ENCODE measurements at regions not wholly inside any gene's neighbourhood (a gene's known extent, or its start where the extent isn't known, plus 50 kb on each side); places are given as distances from the start of the nearest gene placed in this dataset.

DNA sequence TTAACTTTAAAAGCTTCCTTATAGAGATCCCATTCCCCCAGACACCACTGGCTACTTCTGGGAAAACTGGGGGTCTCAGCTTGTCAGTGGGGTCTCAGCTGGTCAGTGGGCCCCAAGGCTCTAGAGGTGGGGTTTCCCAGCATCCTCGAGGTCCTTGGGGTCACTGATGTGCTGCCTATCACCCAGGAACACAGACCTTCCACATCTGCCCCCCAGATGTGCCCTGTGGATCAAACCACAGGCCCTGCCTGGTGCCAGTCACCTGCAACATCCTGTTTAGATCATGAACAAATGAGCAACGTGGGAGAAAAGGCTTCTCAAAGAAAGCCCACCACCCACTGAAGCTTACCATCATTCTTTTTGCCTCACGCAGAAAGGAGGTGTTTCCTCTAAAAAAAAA lies 165.6 kb upstream of the FSTL4 start:
- H3K4me3 ChIP-seq (replicated peaks in 1 of 3) = no peak overlapping the region
- H3K36me3 ChIP-seq = no peaks in the 10 kb centered on the region
- no peak overlapping the region for H3K27ac ChIP-seq
- no peaks in the 10 kb centered on the region for H3K27me3 ChIP-seq
- no peak for DNase-seq
- H3K9me3 ChIP-seq = no peaks in the 10 kb centered on the region
- WGBS, 2 donors = 75 to 77% methylated on average over 3 of the region's 3 CpGs
- TF ChIP-seq CTCF (IDR thresholded peaks at IDR 0.05) (no peak), POLR2A (IDR thresholded peaks at IDR 0.05) (no peak)
- intact Hi-C loops (cut with DNase I) = no loop called here
- H3K4me1 ChIP-seq = no peaks in the 10 kb centered on the region

DNA sequence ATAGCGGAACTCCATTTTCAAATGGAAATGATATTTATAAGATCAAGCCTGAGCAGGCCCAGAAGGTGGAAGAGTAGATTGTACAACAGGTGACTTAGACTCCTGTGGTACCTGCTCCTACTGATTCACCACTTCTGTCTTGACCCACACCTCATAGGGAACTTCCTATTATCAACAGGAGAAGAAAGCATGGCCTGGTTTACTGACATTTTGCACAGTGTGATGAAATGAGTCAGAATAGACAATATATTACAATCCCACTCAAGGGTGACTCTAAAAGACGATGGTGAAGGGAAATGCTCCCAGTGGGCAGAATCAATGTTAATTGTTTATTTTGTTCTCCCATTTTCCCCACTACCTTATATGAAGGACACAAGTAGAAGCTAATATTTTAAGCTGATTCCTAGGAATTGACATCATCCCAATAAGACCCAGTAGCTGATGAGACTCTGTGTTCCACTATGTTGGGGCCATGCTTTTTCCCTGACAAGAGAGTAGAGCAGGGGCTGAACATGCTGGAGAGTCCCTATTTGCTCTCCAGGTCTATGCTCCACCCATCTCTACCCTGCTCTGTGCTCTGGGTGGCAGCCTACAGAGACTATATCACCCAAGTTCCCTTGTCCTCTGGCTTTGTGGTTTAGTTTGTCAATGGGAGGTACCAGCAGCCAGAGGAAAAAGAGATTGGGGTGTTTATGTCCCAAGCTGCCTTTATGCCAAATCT lies 163.4 kb upstream of the FSTL4 start:
- intact Hi-C loops (cut with DNase I) = no loop called here
- Histone ChIP-seq H3K4me1 (no peaks in the 10 kb centered on the region), H3K27me3 (no peaks in the 10 kb centered on the region), H3K9me3 (no peaks in the 10 kb centered on the region), H3K36me3 (no peaks in the 10 kb centered on the region), H3K27ac (no peak overlapping the region), H3K4me3 (replicated peaks in 1 of 3) (no peak overlapping the region)
- DNase-seq = no peak
- WGBS, 2 donors = 95 to 97% methylated on average over 2 of the region's 2 CpGs
- TF ChIP-seq POLR2A (IDR thresholded peaks at IDR 0.05) = no peak

GRCh38 chr5:133773247-133774202 lies 161.2 kb upstream of the FSTL4 start:
- DNase-seq = no peak
- WGBS, 2 donors = 82 to 83% methylated on average over 8 of the region's 8 CpGs
- Histone ChIP-seq H3K27ac (no peak overlapping the region), H3K4me3 (replicated peaks in 1 of 3) (no peak overlapping the region), H3K9me3 (no peaks in the 10 kb centered on the region), H3K36me3 (no peaks in the 10 kb centered on the region), H3K27me3 (no peaks in the 10 kb centered on the region), H3K4me1 (no peaks in the 10 kb centered on the region)
- intact Hi-C loops (cut with DNase I) = no loop called here
- TF ChIP-seq POLR2A (IDR thresholded peaks at IDR 0.05) (no peak), CTCF (IDR thresholded peaks at IDR 0.05) (no peak)

DNA sequence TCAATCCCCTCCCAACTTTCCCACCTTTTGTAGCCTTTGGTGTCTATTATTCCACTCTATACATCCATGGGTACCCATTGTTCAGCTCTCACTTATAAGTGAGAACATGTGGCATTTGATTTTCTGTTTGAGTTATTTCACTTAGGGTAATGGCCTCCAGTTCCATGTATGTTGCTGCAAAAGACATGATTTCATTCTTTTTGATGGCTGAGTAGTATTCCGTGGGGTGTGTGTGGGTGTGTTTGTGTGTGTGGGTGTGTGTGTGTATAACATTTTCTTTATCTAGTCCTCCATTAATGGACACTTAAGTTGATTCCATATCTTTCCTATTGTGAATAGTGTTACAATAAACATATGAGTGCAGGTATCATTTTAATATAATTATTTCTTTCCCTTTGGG lies 157.5 kb upstream of the FSTL4 start:
- Histone ChIP-seq H3K27ac (no peak overlapping the region), H3K4me1 (no peaks in the 10 kb centered on the region), H3K4me3 (replicated peaks in 1 of 3) (no peak overlapping the region), H3K36me3 (no peaks in the 10 kb centered on the region), H3K9me3 (no peaks in the 10 kb centered on the region), H3K27me3 (no peaks in the 10 kb centered on the region)
- TF ChIP-seq CTCF (IDR thresholded peaks at IDR 0.05) (no peak), POLR2A (IDR thresholded peaks at IDR 0.05) (no peak)
- 100% methylated on average over 1 of the region's 1 CpG for WGBS, 2 donors
- intact Hi-C loops (cut with DNase I) = loop anchor here (10.0 kb wide), 1 partner anchor 95 kb away; no protein-coding TSS in a partner anchor
- DNase-seq = no peak

GRCh38 chr5:133763744-133764143 lies 151.4 kb upstream of the FSTL4 start:
- Histone ChIP-seq H3K4me3 (replicated peaks in 1 of 3) (no peak overlapping the region), H3K27ac (no peak overlapping the region), H3K4me1 (peaks cover 0 to 10% of the 10 kb centered on the region in 2 donors), H3K27me3 (no peaks in the 10 kb centered on the region), H3K36me3 (no peaks in the 10 kb centered on the region), H3K9me3 (no peaks in the 10 kb centered on the region)
- WGBS, 2 donors = 14 to 25% methylated on average over 4 of the region's 4 CpGs
- peak; percentile 68 to 86 for DNase-seq
- TF ChIP-seq POLR2A (IDR thresholded peaks at IDR 0.05) (no peak), CTCF (IDR thresholded peaks at IDR 0.05) (no peak)
- intact Hi-C loops (cut with DNase I) = loop anchor here (10.0 kb wide), 1 partner anchor 101 kb away; no protein-coding TSS in a partner anchor

Measured in thyroid gland (tissue), 4 donors.